ENCODE measurements at regions not wholly inside any gene's neighbourhood (a gene's known extent, or its start where the extent isn't known, plus 50 kb on each side); places are given as distances from the start of the nearest gene placed in this dataset.

DNA sequence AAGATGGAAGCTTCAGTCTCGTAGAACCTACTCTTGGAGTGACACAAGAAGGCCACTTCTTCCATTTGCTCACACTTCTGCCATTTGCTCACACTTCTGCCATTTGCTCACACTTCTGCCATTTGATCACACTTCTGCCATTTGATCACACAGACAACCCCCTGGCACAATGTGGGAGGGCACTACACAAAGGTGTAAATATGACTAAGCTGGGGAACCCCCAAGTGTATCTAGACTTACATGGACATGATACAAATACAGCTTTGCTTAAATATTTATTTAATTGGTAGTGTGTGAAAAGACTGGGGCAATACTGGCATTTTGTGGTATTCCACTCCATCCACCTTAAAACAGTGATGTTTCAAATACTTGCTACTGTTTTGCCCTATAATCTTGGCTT, 296.2 kb upstream of the PPFIA2 start:
- TF ChIP-seq POLR2A (IDR thresholded peaks at IDR 0.05): no peak
- no peak for TF ChIP-seq CTCF (IDR thresholded peaks at IDR 0.05)
- no peak for TF ChIP-seq POLR2AphosphoS5 (IDR thresholded peaks at IDR 0.05)
- no peak for TF ChIP-seq EP300 (IDR thresholded peaks at IDR 0.05)

Data from upper lobe of left lung (tissue), 4 donors.